GM12878 (cell line): ENCODE measurements at regions not wholly inside any gene's neighbourhood (a gene's known extent, or its start where the extent isn't known, plus 50 kb on each side); places are given as distances from the start of the nearest gene placed in this dataset.

Source experiments
- ATAC-seq: fragments of 200-7000 bp; cut with Tn5 transposase; 3 replicates; pipeline ENCODE4 v1.9.1; 2020; ENCODE audit warnings: mild to moderate bottlenecking, moderate library complexity
- BruUV-seq: library from RNA; stranded (reverse); fragments of 400-500 nt; replicated peaks from 2 replicates; lab custom pipeline; 2021; lab: Mats Ljungman, UMichigan
- CTCF ChIA-PET: fragments of 300-600 bp; sonication (Branson Sonifier 250); formaldehyde crosslinking; extraction: SDS; loops from one replicate; lab custom pipeline; 2021; ENCODE audit warnings: inconsistent platforms; lab: Yijun Ruan, JAX
- POLR2A ChIA-PET: fragments of 350-600 bp; formaldehyde crosslinking; extraction: SDS; loops from one replicate; lab custom pipeline; 2021; ENCODE audit warnings: inconsistent platforms; lab: Charles Lee
- RAD21 ChIA-PET: fragments of 300-600 bp; sonication (Branson Sonifier 250); formaldehyde crosslinking; loops from one replicate; lab custom pipeline; 2023; ENCODE audit warnings: antibody characterized with exemption; ENCODE audit not compliant: unreplicated experiment; lab: Charles Lee
- SMC1A ChIA-PET: fragments of 300-600 bp; sonication (Branson Sonifier 250); formaldehyde crosslinking; loops from one replicate; lab custom pipeline; 2023; ENCODE audit not compliant: unreplicated experiment, uncharacterized antibody; lab: Charles Lee
- DNase-seq: peaks from one replicate; pipeline ENCODE4 v3.0.0-alpha.2; 2011; ENCODE audit warnings: low read depth, low spot score
- FAIRE-seq: peaks from 3 replicates; lab custom pipeline; 2011; peaks lifted over from hg19 to GRCh38; lab: Jason Lieb, UNC
- H2AFZ ChIP-seq: 2 replicates; pipeline ENCODE4 v1.6.0; 2011; ENCODE audit warnings: low read depth, low read length, control low read depth; ENCODE audit not compliant: control insufficient read depth
- H3K27ac ChIP-seq: 2 replicates; pipeline ENCODE4 v1.5.1; 2011; ENCODE audit warnings: control low read depth; ENCODE audit not compliant: control insufficient read depth, insufficient read depth
- H3K27me3 ChIP-seq, 2 experiments: replicated peaks in 1 of 2; 2 replicates each; pipeline versions ENCODE4 v1.6.0 to v1.6.1; 2011; ENCODE audit warnings: low read length in 1 of 2; ENCODE audit not compliant: control insufficient read depth in 2 of 2, insufficient read depth in 2 of 2
- H3K36me3 ChIP-seq, 2 experiments: 2 replicates each; pipeline ENCODE4 v1.5.1; 2011; ENCODE audit warnings: low read length in 1 of 2; ENCODE audit not compliant: control insufficient read depth in 2 of 2, insufficient read depth in 2 of 2
- H3K4me1 ChIP-seq: 2 replicates; pipeline ENCODE4 v1.6.1; 2011; ENCODE audit warnings: mild to moderate bottlenecking, low read length, moderate library complexity, mixed read lengths; ENCODE audit not compliant: control insufficient read depth, insufficient read depth
- H3K4me2 ChIP-seq: 2 replicates; pipeline ENCODE4 v1.6.0; 2011; ENCODE audit warnings: control low read depth; ENCODE audit not compliant: control insufficient read depth, insufficient read depth
- H3K4me3 ChIP-seq: fragments of 200-600 bp; sonication (generic); 2 replicates; pipeline ENCODE4 v1.5.1; 2016
- H3K79me2 ChIP-seq: 2 replicates; pipeline ENCODE4 v1.6.0; 2011; ENCODE audit warnings: low read length; ENCODE audit not compliant: control insufficient read depth, insufficient read depth
- H3K9ac ChIP-seq: 2 replicates; pipeline ENCODE4 v1.8.0; 2011; ENCODE audit warnings: low read length, control low read depth, mixed read lengths; ENCODE audit not compliant: control insufficient read depth, insufficient read depth
- H3K9me3 ChIP-seq: replicated peaks from 3 replicates; pipeline ENCODE4 v1.5.1; 2011; ENCODE audit warnings: mild to moderate bottlenecking, low read length; ENCODE audit not compliant: control insufficient read depth, insufficient read depth
- H4K20me1 ChIP-seq: 2 replicates; pipeline ENCODE4 v1.6.0; 2011; ENCODE audit not compliant: control insufficient read depth, insufficient read depth
- CHD1 ChIP-seq: IDR thresholded peaks from 2 replicates; pipeline ENCODE4 v1.6.1; 2012; ENCODE audit warnings: low read depth, low read length, improper control_type of control experiment
- JUNB ChIP-seq: IDR thresholded peaks from 2 replicates; pipeline ENCODE4 v1.6.1; 2016; ENCODE audit warnings: antibody characterized with exemption, mild to moderate bottlenecking
- JUND ChIP-seq: IDR thresholded peaks from 2 replicates; pipeline ENCODE4 v1.6.1; 2012; ENCODE audit warnings: low read depth, mild to moderate bottlenecking, low read length, improper control_type of control experiment, moderate library complexity
- PAX8 ChIP-seq: fragments of 450-650 bp; IDR thresholded peaks from 2 replicates; pipeline ENCODE4 v1.6.1; 2017; ENCODE audit warnings: mild to moderate bottlenecking, moderate library complexity
- SKIL ChIP-seq: fragments of 450-650 bp; IDR thresholded peaks from 2 replicates; pipeline ENCODE4 v1.6.1; 2017; ENCODE audit warnings: mild to moderate bottlenecking, low read depth, inconsistent platforms; ENCODE audit not compliant: poor library complexity, severe bottlenecking
- STAT3 ChIP-seq: IDR thresholded peaks from 2 replicates; pipeline ENCODE4 v1.6.1; 2011; ENCODE audit warnings: low read depth, low read length, improper control_type of control experiment
- WGBS: methylation state at CpG from one replicate; pipeline ENCODE4 v1.1.6; 2016; ENCODE audit warnings: low lambda C conversion rate; ENCODE audit not compliant: insufficient replicate concordance, insufficient coverage; ENCODE audit errors: missing lambda C conversion rate; 5-methylcytosine and 5-hydroxymethylcytosine counted together
- in situ Hi-C: fragments of 300-500 bp; cut with MboI; formaldehyde crosslinking; loops from 9 replicates; pipeline ENCODE4 v1.14.3; 2018; ENCODE audit warnings: mixed read lengths
- intact Hi-C: fragments of 100-400 bp; cut with micrococcal nuclease; formaldehyde crosslinking; loops from one replicate; pipeline ENCODE4 v1.14.2; 2022; ENCODE audit not compliant: unreplicated experiment
- TF ChIP-seq, protein P1 (sequence below): fragments of 450-650 bp; formaldehyde crosslinking; IDR thresholded peaks from 2 replicates; pipeline ENCODE4 v1.4.0; 2022; ENCODE audit warnings: mild to moderate bottlenecking, moderate library complexity
- TF ChIP-seq, protein P2 (sequence below): fragments of 150-350 bp; IDR thresholded peaks from 2 replicates; pipeline ENCODE4 v1.6.1; 2016; ENCODE audit warnings: low read depth, low read length
- TF ChIP-seq, protein P3 (sequence below): fragments of 450-650 bp; IDR thresholded peaks from 2 replicates; pipeline ENCODE4 v1.6.1; 2017; ENCODE audit warnings: antibody characterized with exemption, mild to moderate bottlenecking, moderate library complexity

- TF ChIP-seq SKIL (no peak), STAT3 (no peak), JUND (no peak)
- TF ChIP-seq, protein P1, sequence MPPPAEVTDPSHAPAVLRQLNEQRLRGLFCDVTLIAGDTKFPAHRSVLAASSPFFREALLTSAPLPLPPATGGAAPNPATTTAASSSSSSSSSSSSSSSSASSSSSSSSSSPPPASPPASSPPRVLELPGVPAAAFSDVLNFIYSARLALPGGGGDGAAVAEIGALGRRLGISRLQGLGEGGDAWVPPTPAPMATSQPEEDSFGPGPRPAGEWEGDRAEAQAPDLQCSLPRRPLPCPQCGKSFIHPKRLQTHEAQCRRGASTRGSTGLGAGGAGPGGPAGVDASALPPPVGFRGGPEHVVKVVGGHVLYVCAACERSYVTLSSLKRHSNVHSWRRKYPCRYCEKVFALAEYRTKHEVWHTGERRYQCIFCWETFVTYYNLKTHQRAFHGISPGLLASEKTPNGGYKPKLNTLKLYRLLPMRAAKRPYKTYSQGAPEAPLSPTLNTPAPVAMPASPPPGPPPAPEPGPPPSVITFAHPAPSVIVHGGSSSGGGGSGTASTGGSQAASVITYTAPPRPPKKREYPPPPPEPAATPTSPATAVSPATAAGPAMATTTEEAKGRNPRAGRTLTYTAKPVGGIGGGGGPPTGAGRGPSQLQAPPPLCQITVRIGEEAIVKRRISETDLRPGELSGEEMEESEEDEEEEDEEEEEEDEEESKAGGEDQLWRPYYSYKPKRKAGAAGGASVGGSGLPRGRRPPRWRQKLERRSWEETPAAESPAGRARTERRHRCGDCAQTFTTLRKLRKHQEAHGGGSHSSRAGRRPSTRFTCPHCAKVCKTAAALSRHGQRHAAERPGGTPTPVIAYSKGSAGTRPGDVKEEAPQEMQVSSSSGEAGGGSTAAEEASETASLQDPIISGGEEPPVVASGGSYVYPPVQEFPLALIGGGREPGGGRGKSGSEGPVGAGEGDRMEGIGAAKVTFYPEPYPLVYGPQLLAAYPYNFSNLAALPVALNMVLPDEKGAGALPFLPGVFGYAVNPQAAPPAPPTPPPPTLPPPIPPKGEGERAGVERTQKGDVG (CRISPR knock-in tag), result no peak
Measured at GRCh38 chr2:235314371-235314930, 179.4 kb upstream of the AGAP1 start (continued).

DNA sequence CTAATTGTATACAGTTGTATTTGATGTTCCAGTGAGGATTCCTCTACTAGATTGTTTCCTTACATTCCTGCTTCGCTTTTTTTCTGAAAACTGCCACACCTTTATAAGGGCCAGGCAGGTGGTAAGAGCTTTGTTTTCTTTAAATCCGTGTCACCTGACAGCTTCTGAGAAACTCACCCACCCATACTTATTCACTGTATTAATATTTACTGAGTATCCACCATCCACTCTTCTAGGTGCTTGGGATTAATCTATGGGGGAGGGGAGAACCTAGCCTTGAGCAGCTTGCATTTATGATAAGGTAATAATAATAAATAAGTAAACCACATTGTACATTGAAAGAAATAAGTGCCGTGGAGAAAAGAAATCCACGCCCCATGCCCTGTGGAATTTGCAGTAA is 174.7 kb upstream of the AGAP1 start:
- ChIA-PET CTCF (no interaction called here), RAD21 (no interaction called here), POLR2A (no interaction called here), SMC1A (no interaction called here)
- Histone ChIP-seq H4K20me1 (no peaks in the 10 kb centered on the region), H3K4me3 (no peak overlapping the region), H3K4me1 (no peaks in the 10 kb centered on the region), H3K4me2 (no peak overlapping the region), H3K79me2 (no peaks in the 10 kb centered on the region), H3K9me3 (no peaks in the 10 kb centered on the region), H3K36me3 (no peaks in the 10 kb centered on the region), H3K27ac (no peak overlapping the region), H2AFZ (no peak overlapping the region), H3K9ac (no peak overlapping the region), H3K27me3 (no peaks in the 10 kb centered on the region)
- no peak for DNase-seq
- FAIRE-seq, result no peak
- BruUV-seq, result no TSS peak
- TF ChIP-seq, protein P2, sequence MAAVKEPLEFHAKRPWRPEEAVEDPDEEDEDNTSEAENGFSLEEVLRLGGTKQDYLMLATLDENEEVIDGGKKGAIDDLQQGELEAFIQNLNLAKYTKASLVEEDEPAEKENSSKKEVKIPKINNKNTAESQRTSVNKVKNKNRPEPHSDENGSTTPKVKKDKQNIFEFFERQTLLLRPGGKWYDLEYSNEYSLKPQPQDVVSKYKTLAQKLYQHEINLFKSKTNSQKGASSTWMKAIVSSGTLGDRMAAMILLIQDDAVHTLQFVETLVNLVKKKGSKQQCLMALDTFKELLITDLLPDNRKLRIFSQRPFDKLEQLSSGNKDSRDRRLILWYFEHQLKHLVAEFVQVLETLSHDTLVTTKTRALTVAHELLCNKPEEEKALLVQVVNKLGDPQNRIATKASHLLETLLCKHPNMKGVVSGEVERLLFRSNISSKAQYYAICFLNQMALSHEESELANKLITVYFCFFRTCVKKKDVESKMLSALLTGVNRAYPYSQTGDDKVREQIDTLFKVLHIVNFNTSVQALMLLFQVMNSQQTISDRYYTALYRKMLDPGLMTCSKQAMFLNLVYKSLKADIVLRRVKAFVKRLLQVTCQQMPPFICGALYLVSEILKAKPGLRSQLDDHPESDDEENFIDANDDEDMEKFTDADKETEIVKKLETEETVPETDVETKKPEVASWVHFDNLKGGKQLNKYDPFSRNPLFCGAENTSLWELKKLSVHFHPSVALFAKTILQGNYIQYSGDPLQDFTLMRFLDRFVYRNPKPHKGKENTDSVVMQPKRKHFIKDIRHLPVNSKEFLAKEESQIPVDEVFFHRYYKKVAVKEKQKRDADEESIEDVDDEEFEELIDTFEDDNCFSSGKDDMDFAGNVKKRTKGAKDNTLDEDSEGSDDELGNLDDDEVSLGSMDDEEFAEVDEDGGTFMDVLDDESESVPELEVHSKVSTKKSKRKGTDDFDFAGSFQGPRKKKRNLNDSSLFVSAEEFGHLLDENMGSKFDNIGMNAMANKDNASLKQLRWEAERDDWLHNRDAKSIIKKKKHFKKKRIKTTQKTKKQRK, result no peak
- TF ChIP-seq, protein P3, sequence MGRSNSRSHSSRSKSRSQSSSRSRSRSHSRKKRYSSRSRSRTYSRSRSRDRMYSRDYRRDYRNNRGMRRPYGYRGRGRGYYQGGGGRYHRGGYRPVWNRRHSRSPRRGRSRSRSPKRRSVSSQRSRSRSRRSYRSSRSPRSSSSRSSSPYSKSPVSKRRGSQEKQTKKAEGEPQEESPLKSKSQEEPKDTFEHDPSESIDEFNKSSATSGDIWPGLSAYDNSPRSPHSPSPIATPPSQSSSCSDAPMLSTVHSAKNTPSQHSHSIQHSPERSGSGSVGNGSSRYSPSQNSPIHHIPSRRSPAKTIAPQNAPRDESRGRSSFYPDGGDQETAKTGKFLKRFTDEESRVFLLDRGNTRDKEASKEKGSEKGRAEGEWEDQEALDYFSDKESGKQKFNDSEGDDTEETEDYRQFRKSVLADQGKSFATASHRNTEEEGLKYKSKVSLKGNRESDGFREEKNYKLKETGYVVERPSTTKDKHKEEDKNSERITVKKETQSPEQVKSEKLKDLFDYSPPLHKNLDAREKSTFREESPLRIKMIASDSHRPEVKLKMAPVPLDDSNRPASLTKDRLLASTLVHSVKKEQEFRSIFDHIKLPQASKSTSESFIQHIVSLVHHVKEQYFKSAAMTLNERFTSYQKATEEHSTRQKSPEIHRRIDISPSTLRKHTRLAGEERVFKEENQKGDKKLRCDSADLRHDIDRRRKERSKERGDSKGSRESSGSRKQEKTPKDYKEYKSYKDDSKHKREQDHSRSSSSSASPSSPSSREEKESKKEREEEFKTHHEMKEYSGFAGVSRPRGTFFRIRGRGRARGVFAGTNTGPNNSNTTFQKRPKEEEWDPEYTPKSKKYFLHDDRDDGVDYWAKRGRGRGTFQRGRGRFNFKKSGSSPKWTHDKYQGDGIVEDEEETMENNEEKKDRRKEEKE, result no peak
- TF ChIP-seq JUNB, result no peak
- TF ChIP-seq CHD1, result no peak
- TF ChIP-seq PAX8, result no peak
- intact Hi-C loops, result no loop called here
- WGBS, result 1% methylated on average over 4 of the region's 4 CpGs
- no peak for ATAC-seq
- in situ Hi-C loops, result no loop called here
